Lower leg skin (tissue), 3 donors: ENCODE measurements at regions not wholly inside any gene's neighbourhood (a gene's known extent, or its start where the extent isn't known, plus 50 kb on each side); places are given as distances from the start of the nearest gene placed in this dataset.

Source experiments
- CTCF ChIP-seq, 3 donors: fragments of 450-650 bp; IDR thresholded peaks; one replicate each; pipeline ENCODE4 v1.5.1; 2016; ENCODE audit warnings: antibody characterized with exemption in 3 of 3, mild to moderate bottlenecking in 3 of 3, moderate library complexity in 2 of 3
- POLR2A ChIP-seq, 2 donors: fragments of 450-650 bp; IDR thresholded peaks; one replicate each; pipeline ENCODE4 v1.6.1; 2016 to 2017; ENCODE audit warnings: antibody characterized with exemption in 2 of 2, mild to moderate bottlenecking in 1 of 2, moderate library complexity in 1 of 2

- TF ChIP-seq CTCF (IDR thresholded peaks at IDR 0.05): no peak
- no peak for TF ChIP-seq POLR2A (IDR thresholded peaks at IDR 0.05)
Measured at GRCh38 chr5:82348784-82349425, 70.8 kb upstream of the RPS23 start.
